ENCODE measurements at regions not wholly inside any gene's neighbourhood (a gene's known extent, or its start where the extent isn't known, plus 50 kb on each side); places are given as distances from the start of the nearest gene placed in this dataset.
A peak's percentile ranks its signal among the peaks of the same experiment; 100 is the strongest.

DNA sequence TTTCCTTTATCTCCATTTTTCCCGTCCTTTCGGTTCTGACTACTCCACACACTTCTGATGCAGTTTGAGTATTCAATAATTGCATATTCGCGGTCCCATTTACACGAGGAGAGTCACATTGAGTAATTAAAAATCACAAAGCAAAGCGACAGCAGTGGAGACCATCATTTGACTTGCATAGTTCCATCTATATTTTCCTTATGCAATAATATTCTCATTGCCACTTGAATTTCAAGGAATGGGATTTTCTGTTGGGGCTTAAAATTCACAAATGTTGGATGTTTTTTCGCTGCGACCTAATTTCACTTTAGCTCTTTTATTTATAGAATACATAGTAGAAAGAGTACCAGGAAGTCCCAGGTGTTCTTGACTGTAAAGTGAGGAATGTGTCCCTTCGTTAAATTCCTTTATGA lies 186.8 kb downstream of the ZEB2 start:
- DNase-seq: no peak

DNA sequence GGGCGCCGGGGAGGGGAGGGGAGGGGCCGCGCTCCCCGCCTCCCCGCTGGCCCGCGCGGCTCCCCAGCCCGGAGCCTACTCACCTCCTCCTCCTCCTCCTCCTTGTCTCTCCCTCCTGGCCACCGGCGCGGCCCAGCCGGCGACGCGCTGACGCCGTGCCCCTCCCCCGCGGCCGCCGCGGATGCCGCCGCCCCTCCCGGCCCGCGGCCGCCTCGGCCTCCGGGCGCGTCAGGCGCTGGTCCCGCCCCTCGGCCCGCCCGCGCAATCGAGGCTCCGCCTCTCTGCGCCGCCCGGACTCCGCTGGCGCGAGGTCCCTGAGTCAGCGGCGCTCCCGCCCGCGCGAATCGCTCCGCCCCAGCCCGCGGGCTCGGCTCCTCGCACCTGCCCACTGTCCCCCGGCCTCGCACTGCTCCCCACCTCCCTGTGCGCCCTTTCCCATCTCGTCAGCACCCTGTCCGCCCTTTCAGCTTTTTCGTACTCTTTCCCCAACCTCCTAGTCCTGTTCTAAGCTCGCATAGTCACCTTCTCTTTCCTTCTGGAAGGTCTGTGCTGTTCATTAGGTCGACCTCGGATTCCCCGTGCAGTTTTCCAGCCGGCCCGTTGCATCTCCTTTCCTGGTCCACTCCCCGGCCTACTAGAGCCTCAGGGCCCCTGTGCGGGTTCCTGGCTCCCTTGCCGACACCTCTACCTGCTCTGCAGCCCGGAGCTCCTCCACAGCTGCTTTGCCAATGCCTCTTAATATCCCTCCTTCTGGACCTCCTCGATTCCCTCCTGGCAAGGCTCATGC lies 187.4 kb downstream of the ZEB2 start:
- DNase-seq: peak; percentile 67 to 79 (median 71)

DNA sequence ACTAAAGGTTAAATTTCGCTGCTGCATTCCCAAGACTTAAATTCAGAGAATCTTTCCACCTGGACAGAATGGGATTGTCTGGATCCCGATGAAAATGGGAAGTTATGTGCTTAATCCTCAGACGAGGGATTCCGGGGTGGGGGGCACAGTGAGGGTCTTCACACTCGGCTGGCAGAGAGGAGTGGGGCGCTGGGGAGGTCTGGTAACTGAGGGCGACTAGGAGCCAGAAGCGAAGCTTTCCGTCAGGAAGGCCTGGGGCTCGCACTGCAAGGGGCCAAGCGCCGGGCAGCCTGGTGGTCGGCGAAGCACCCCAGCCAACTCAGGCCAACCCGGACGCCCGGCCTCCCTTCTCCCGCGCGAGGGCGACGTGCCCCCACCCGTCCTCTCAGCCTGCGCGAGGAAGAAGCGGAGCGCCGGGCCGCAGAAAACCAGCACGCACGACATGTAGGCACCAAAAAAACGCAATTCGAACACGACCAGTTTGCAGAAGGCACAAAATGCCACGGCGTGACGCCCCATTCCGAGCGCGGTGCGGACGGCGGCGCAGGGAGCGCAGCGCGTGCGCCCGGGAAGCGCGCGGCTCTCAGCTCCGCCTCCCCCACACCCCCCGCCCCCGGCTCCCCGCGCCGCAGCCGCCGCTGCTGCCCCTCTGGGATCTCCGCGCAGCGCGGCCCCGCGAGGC lies 188.1 kb downstream of the ZEB2 start:
- DNase-seq: peak in 3 of 4 experiments; percentile 51 to 73 (median 71)

DNA sequence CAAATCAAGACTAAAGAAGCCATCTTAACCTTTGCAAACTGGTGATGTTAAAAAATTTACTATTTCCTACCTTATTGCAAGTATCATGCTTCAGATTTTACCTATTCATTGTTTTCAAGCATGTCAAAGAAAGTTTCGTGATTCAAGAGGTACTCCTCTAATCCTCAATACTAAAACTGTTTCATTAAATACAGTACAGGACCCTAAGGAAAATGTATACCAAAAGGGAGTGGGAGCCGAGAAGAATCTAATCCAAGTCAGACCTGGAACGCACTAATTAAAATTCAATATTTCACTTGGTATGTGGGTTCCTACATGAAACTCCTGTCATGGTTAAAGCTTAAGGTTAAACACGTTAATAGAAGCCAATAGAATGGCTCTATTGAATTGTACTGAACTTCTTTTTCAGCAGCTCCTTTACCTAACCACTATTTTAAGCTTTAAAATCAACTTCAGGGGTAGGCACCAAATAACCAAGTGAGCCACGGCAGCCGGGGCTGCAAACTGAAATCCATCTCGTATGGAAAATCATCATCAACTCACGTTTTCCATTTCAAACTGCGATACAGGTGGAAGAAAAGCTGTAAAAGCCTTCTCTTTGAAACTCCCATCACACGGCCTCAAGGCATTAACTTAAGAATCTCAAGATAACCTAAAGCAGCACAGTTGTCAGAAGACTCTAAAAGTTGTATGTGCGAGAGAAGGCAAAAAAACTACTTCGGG lies 188.8 kb downstream of the ZEB2 start:
- no peak for DNase-seq

DNA sequence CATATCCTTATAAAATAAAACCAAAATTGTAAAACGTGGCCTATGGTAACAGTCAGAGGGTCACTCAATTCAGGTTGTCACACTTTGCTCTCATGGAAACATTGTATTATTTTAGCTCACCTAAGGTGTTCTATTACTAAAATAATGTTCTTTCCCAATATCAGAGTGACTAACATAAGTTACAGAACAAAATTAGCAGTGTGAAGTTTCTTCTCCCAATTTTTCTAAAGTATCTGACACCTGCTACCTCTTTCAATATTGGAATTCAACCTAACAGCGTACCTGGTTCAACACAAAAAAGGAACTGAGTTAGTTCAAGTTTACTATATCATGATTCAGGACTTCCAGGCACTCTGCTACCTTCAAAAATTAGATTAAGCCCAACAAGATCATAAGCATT lies 190.4 kb downstream of the ZEB2 start:
- DNase-seq: no peak

DNA sequence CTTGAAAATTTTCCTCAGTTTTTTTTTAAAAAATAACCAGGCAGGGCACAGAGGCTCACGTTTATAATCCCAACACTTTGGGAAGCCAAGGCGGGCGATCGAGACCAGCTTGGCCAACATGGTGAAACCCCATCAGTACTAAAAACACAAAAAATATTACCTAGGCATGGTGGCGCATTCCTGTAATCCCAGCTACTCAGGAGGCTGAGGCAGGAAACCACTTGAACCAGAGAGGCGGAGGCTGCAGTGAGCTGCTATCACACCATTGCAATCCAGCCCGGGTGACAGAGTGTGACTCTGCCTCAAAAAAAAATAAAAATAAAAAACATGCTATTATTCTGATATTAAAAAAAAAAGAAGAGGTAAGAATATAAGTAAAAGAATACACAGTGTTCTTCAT lies 191.0 kb downstream of the ZEB2 start:
- no peak for DNase-seq

DNA sequence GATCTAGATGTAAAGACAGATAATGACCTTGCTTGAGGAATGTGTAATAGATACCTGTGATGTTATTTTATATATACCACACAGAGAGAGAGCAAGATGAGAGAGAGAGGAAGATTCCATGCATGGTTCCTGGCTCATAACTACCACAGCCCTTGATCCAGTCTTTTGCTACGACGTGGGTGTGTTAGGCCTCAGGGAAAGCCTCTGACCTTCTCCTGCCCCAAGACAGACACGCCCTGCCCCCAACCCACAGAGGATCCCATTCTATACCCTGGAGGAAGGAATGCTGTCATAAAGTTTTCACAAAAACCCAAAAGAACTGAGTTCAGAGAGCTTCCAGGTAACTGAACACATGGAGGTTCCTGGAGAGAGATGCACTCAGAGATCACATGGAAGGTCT lies 193.1 kb downstream of the ZEB2 start:
- no peak for DNase-seq

DNA sequence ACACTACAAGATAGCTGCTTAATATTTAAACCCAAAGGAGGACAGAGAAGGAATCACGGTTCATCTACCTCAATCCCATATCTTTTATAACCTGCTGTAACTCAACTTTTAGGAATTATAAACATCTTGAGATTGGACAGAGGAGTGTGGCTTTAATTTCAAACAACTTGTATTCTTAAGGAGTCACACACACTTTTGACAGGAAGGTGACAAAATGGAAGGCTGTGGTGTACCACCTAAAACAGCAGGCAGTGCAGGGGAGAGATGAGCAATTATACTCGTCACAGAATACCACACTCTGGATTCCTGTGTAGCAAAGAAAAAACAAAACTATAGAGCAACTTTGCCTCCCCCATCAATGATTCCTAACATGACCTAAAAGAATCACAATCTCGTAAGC lies 194.8 kb downstream of the ZEB2 start:
- DNase-seq: no peak

DNA sequence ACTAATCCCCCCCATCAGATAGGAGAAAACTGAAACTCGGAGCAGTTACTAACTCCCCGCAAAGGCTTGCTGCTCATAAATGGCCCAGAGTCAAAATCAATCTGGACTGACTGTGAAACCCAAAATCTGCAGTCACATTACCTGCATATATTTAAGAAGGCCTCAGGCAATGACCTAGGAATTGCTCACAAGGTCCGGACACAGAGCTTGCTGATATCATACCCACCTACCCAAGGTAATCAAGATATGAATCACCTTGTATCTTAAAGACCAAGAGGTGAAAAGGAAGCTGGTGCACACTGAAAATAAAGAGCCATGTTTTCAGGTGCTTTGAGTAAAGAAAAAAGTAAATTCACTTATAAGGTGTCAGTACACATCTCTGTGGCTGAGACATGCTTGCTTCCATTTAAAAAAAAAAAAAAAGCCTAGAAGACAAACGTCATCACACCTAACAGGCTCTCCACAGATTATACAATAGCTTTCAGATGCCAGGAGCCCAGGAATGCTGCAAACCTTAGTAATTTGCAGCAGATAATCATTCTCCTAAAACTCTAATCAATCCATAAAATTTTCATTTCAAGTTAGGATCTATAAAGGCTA lies 195.4 kb downstream of the ZEB2 start:
- no peak for DNase-seq

DNA sequence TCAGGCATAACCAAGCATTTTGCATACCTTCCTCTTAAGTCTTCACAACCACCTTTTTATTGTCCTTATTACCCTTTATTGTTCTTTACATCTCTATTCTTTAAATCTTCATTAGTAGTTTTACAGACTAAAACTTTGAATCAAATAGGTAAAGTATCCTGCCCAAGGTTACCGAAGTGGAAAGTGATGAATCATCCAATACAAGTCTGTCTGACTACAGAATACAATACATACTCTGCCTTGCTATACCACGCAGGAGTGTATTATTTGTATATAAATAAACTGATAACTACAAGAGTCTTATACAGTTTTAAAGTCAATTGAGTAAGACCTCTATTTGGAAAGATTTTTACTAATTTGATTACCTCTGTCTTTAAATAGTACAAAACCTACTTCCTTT lies 196.0 kb downstream of the ZEB2 start:
- no peak for DNase-seq

DNA sequence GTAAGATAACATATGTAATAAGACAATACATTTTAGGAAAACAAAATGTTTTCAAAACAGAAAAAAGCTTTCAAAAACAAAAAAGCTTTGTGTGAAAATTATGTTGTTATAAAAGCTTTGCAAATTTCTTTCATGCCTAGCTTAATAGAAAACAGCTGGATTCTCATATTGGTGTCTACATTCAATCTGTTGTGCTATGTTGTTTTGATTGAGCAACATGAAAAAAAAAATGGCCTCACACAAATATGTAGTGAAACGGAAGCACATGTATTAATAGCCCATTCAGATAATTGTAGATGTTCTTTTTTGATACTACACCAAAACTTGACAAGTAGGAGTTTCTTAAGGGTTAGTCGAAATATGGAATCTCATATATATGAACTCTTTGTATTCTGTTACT lies 197.5 kb downstream of the ZEB2 start:
- no peak for DNase-seq

DNA sequence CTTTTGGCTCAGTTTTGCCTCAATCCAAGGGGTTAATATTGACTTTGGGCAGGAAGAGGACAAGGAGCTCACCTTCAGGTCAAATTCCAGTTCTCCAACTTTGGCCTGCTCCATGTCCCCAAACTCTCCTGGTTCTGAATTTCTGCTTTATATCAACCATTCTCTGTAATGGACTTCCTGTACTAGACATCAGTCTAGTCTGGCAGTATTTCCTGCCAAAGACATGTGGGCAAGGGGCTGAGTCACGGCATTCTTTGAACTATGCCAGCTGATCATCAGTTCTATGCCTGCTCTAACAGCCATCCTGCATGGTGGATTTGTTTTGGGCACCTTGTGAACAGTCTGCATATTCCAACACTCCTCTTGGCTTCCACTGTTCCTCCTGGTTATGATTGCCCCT lies 199.4 kb downstream of the ZEB2 start:
- peak in 2 of 4 experiments; percentile 21 to 23 for DNase-seq

DNA sequence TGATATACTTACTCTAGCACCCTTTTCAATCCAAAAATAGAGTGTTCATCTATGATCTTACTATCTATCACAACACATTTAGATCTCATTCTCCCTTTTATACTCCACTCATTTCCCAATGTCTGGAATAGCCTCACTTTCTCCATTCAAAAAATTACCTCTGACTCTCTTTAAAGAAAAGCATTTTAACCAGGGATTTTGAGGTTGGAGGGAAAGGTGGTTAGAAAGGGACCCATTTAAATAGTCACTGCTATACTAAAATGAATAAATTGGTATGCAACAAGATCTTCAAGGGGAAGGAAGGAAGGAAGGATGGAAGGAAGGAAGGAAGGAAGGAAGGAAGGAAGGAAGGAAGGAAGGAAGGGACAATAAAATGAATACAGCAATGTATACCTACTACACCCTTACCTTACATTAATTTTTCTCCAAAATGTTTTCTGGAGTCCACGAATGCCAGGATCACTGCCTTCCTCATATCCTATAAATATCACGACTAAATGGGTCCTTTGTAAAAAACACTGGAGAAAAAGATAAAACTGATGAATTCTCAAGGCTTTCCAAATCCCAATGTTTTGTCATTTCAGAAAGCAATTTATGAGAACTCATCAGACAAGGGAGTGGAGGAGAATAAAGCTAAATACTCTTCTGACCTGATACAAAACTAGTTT lies 202.7 kb downstream of the ZEB2 start:
- no peak for DNase-seq

DNA sequence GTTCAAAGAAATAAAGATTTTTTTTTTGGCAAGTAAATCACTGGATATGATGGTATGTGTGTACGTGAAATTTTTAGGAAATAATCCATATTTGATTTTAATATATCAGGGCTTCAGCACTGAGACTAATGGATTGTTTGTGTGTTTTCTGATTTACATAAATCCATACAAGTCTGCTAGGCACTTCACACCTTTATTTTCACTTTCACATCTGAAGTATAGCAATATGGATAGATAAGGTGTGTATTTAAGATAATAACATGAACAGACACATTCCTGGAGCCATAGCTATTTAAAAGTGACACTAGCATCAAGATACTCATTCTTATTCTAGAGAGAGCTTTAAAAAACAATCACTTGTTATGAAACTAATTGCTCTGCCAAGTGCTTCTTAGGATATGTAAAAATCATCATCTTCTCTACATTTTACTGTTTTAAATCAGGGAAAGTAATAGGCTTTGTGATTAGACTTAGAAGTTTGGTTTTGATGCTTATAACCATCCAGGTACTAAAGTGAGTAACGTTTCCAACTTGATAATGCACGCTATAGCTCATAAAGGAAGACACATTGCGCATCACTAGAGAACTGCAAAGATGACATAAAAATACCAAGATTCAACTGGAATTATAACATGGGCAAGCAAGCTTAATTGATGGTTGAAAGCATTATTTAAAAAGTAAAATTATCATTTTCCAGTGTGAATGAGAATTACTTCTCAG lies 208.9 kb downstream of the ZEB2 start:
- no peak for DNase-seq

DNA sequence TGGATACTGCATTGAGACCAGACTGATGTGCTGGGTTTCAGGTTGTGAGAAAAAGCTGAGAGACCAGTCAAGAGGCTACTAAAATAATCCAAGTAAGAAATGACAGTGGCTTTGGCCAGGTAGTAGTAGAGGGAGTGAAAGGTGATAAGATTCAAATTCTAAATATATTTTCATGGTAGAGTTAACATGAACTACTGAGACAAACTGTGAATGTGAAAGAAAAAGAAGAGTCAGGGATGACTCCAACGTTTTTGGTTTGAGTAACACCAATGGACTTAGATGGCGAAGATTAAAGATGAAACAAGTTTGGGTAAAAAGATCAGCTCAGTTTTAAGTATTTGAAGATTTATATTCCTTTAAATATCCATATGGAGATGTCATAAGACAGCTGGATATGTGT lies 209.4 kb downstream of the ZEB2 start:
- DNase-seq: no peak

DNA sequence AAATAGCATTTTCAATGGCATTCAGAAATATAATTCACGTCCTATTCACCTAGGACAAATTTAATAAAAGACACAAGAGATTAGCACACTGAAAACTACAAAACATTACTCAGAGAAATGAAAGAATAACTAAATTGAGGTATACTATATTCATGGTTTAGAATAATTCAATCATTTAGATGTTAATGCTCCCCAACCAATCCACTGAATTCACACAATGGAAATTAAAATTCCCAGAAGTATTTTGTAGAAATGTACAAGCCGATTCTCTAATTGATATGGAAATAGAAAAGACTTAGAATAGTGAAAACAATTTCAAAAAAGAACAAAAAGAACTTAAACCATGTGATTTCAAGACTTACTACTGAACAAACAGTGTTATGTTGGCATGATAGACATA lies 212.2 kb downstream of the ZEB2 start:
- no peak for DNase-seq

DNA sequence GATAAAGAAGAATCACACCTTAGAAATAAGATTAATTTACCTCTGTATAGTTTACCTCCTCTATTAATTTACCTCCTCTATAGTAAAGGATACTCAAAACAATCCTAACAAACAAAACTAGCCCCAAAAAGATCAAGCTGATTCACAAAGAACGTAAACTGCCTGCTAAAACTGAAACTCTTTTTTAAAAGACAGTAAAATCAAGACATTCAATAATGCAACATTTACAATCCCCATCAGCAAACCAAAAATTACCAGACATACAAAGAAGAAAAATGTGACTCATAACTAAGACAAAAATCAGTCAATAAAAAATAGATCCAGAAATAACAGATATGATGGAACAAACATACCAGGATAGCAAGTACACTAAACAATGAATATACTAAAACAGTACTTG lies 215.7 kb downstream of the ZEB2 start:
- no peak for DNase-seq

DNA sequence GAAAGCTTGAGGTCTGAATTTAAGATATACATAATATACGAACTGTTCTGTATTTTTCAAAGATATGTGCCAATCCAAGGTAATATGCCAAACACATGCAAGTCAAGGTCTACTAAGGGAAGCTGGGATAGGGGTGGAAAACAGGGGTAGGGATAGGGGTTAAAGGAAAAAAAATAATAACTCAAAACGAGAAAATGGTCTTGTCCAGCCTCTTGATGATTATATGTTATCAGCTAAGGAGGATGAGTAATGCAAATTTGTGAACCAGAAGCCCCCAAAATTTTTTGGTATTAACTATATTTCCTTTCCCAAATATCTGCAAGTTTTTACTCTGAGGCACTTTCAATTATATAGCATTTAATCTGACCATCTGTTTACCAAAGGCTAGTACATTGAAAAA lies 219.3 kb downstream of the ZEB2 start:
- DNase-seq: no peak

DNA sequence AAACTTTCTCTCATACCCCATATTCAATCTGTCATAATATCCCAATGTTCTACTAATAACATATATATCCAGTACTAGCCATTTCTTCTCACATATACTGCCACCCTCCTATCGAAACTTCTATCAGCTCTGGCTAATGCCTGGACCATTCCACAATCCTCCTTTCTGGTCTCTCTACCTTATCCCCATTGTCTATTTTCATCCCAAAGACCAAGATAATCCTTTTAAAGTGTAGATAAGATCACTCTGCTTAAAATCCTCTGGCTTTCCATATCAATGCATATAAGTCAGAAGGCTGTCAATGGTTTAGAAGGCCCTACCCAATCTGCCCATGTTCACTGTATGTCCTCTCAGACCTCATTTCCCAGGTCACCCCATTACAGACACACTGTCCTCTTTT lies 229.6 kb downstream of the ZEB2 start:
- DNase-seq: no peak

DNA sequence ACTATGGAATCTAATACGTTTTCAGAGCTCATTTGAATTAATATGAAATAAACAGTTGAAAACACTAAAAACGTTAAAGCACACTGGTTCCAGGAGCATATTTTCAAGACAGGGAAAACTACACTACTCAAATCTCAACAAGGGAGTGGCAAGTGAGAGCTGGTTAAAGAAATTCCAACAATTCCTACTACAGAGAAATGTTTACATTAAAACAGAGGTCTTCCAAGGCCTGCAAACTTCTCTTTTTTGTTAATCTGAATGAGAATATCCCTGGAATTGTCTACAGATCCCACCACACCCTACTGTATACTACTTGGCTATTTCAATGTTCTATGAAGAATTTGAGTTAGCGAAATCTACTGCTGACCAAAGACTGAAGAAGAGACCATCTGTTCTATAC lies 231.5 kb downstream of the ZEB2 start:
- DNase-seq: no peak

DNA sequence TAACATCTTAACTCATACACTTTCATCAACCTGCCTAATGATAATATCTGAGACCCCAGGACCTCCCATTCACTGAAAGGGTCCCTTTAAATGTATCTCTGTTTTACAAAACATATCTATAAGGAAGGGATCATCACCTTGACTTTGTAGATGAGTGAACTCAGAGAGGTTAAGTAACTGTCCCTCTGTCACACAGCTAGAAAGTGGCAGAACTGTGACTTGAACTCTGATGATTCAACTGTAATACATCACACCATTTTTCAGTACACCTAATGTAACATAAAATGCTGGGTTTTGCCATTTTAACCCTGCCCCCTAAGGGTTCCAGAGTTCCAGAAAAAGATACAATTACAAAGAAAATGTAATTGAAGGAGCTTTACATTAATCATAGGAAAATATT lies 234.6 kb downstream of the ZEB2 start:
- no peak for DNase-seq

DNA sequence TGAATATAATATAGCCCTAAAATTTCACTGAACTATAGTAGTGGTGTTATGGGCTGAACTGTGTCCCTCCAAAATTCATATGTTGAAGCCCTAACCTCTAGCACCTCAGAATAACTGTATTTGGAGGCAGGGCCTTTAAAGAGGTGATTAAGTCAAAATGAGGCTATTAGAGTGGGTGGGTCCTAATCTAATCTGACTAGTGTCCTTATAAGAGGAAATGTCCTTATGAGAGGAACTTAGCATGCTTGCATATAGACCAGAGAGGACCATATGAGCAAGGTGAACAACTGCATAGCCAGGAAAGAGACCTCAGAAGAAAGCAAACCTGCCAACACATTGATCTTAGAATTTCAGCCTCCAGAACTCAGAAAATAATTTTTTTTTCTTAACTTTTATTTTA lies 238.4 kb downstream of the ZEB2 start:
- DNase-seq: no peak
